Lower leg skin (tissue), 4 donors: ENCODE measurements at regions not wholly inside any gene's neighbourhood (a gene's known extent, or its start where the extent isn't known, plus 50 kb on each side); places are given as distances from the start of the nearest gene placed in this dataset.

Experiments
- DNase-seq, 2 donors: peaks; one replicate each; pipeline ENCODE4 v3.0.0-alpha.2; 2019; ENCODE audit warnings: low spot score in 2 of 2
- H3K4me3 ChIP-seq: fragments of 200-600 bp; sonication (generic); 2 replicates; pipeline ENCODE4 v1.5.1; 2017; ENCODE audit warnings: mild to moderate bottlenecking, low read depth; ENCODE audit not compliant: poor library complexity, severe bottlenecking
- CTCF ChIP-seq, 3 donors: fragments of 450-650 bp; IDR thresholded peaks; one replicate each; pipeline ENCODE4 v1.5.1; 2016; ENCODE audit warnings: antibody characterized with exemption in 3 of 3, mild to moderate bottlenecking in 3 of 3, moderate library complexity in 2 of 3
- POLR2A ChIP-seq, 2 donors: fragments of 450-650 bp; IDR thresholded peaks; one replicate each; pipeline ENCODE4 v1.6.1; 2016 to 2017; ENCODE audit warnings: antibody characterized with exemption in 2 of 2, mild to moderate bottlenecking in 1 of 2, moderate library complexity in 1 of 2
- WGBS, 2 donors: methylation state at CpG; one replicate each; pipeline ENCODE4 v1.1.5; 2018; 5-methylcytosine and 5-hydroxymethylcytosine counted together
- intact Hi-C: fragments of 100-400 bp; cut with DNase I; formaldehyde crosslinking; loops from one replicate; pipeline ENCODE4 v1.15.0; 2023; ENCODE audit warnings: low total_unique reads

DNA sequence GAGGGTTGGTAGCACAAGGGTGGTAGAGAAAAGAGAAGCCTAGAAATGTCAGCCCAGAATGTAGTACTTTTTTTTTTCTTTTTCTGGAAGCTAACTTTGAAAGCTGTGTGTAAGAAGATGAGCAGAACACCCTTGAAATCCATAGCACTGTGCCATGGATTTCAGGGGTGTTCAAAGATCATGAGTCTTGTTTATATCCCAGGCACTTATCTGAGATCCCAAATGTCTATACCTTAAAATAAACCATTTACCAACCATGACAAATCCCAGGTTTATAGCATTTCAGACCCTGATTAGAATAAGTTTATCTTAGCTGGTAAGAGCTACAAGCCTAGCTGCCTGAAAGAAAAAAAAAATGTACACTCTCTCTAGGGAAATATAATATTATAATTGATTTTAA lies 389.9 kb upstream of the ANXA10 start:
- no peak for TF ChIP-seq CTCF (IDR thresholded peaks at IDR 0.05)
- no peak for TF ChIP-seq POLR2A (IDR thresholded peaks at IDR 0.05)
- intact Hi-C loops: no loop called here

GRCh38 chr4:167711517-167711916 lies 380.8 kb upstream of the ANXA10 start:
- intact Hi-C loops: no loop called here
- WGBS, 2 donors: 39 to 46% methylated on average over 5 of the region's 5 CpGs
- DNase-seq: no peak
- H3K4me3 ChIP-seq: no peak overlapping the region
- TF ChIP-seq CTCF (IDR thresholded peaks at IDR 0.05): no peak
- TF ChIP-seq POLR2A (IDR thresholded peaks at IDR 0.05): no peak

More for the DNA sequence above, 389.9 kb upstream of the ANXA10 start:
- H3K4me3 ChIP-seq: no peak overlapping the region
- no peak for DNase-seq

- no peak for DNase-seq
- WGBS, 2 donors: 84 to 94% methylated on average over 1 of the region's 1 CpG
- TF ChIP-seq POLR2A (IDR thresholded peaks at IDR 0.05) (no peak), CTCF (IDR thresholded peaks at IDR 0.05) (no peak)
- H3K4me3 ChIP-seq: no peak overlapping the region
- intact Hi-C loops: no loop called here
These were observed 378.6 kb upstream of the ANXA10 start for GRCh38 chr4:167713756-167714155.

GRCh38 chr4:167715176-167715575 lies 377.2 kb upstream of the ANXA10 start:
- intact Hi-C loops: no loop called here
- H3K4me3 ChIP-seq: no peak overlapping the region
- no peak for DNase-seq
- TF ChIP-seq CTCF (IDR thresholded peaks at IDR 0.05) (no peak), POLR2A (IDR thresholded peaks at IDR 0.05) (no peak)
- 51 to 68% methylated on average over 1 of the region's 1 CpG for WGBS, 2 donors

- intact Hi-C loops: no loop called here
- no peak for DNase-seq
- TF ChIP-seq POLR2A (IDR thresholded peaks at IDR 0.05): no peak
- TF ChIP-seq CTCF (IDR thresholded peaks at IDR 0.05): no peak
- no peak overlapping the region for H3K4me3 ChIP-seq
- 92 to 99% methylated on average over 2 of the region's 2 CpGs for WGBS, 2 donors
These were observed 374.8 kb upstream of the ANXA10 start for GRCh38 chr4:167717495-167717894.

DNA sequence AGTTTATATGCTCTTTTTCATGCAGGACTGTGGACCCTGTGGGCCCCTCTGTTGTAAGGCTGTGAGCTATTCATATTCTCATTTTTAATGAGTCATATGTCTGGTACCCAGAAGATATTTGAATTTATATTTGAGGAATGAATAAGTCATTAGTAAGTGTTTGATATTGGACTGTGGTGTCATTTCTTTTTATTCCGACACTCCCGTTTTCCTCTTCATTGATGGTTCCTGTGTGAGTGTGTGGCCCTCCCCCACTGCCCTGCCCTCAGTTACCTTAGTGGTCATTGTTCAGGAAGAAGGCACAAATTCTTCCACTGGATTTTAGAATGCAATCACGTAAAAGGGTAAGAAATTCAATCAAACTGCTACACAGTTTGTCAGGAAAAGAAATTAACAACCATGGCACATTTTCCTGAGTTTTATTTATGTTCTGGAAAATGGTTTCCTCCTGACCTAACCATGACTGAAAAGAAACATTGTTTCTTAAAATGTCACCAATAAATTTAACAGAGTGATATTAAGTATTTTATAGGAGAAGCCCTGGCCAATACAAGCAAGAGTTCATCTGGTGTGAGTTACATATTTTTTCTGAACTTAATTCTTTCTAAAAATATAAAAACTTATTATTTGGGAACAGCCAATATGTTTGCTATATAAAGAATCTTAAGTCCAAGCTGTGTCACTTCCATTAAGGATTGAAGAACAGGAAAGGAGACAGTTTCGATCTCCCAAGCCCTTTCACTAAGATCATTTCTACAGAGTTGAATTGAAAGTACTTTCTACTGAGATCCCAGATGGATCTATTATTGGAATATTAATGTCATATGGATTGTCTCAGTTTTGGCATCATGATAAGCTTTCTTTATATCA lies 370.5 kb upstream of the ANXA10 start:
- intact Hi-C loops: no loop called here
- TF ChIP-seq CTCF (IDR thresholded peaks at IDR 0.05) (no peak), POLR2A (IDR thresholded peaks at IDR 0.05) (no peak)
- DNase-seq: no peak
- 55 to 57% methylated on average over 4 of the region's 4 CpGs for WGBS, 2 donors
- no peak overlapping the region for H3K4me3 ChIP-seq
